Heart left ventricle (tissue), 13 donors: ENCODE measurements at regions not wholly inside any gene's neighbourhood (a gene's known extent, or its start where the extent isn't known, plus 50 kb on each side); places are given as distances from the start of the nearest gene placed in this dataset.
"Not testable (repeated sequence)": the region's sequence is repeated elsewhere in the genome, so short reads cannot be mapped to it uniquely, and the experiment has no call there.

Experiments used
- CTCF ChIP-seq, 12 donors: fragments of 200-600 bp; sonication (generic) in 4 of 12; IDR thresholded peaks; one replicate each; pipeline versions ENCODE4 v1.5.0 to v1.8.0; 2018 to 2022; ENCODE audit warnings: antibody characterized with exemption in 12 of 12, mild to moderate bottlenecking in 5 of 12
- POLR2A ChIP-seq, 2 donors: fragments of 450-650 bp; IDR thresholded peaks; one replicate each; pipeline ENCODE4 v1.6.1; 2017; ENCODE audit warnings: antibody characterized with exemption in 2 of 2, mild to moderate bottlenecking in 2 of 2, moderate library complexity in 2 of 2
- donor health status: ischemic (EF 13 %, LVEDD 7.1; RV severe dilation, severe dysfunction).
- donor health status: DM: no; HTN: yes; CAD: no.
- donor health status: DM: no; HTN: no; CAD: no.
- donor health status: ischemic (EF 25% LVEDD 6.9; RV normal size, moderate dysfunction).
- donor health status: ischemic (EF 25% LVEDD 5.7; RV mildly dilated, moderate dysfunction).
- donor health status: ischemic (EF 35%, LVEDD 5.7; RV mildly dilated, moderate dysfunction).
- donor health status: nonischemic (EF 11% LVEDD 7.7; RV severe dilation, severe dysfunction).
- donor health status: DM: yes; HTN: yes; CAD: no.
- donor health status: PGD.
- donor health status: ischemic (EF 29% LVEDD 5.4; RV normal size, mild dysfunction).
- donor health status: nonischemic (EF 23%, LVEDD 6.1; RV moderate dilation, normal function).

GRCh38 chr22:25335276-25335675 lies 115.8 kb downstream of the CRYBB2 start:
- not testable (repeated sequence) for TF ChIP-seq CTCF, POLR2A (IDR thresholded peaks at IDR 0.05)
